NCI-H2227 (cell line): ENCODE measurements at regions not wholly inside any gene's neighbourhood (a gene's known extent, or its start where the extent isn't known, plus 50 kb on each side); places are given as distances from the start of the nearest gene placed in this dataset.
"Not testable (repeated sequence)": the region's sequence is repeated elsewhere in the genome, so short reads cannot be mapped to it uniquely, and the experiment has no call there.

Experiments
- DNase-seq: peaks from one replicate; lab custom pipeline; 2025; ENCODE audit not compliant: unreplicated experiment; lab: John Stamatoyannopoulos, UW

DNA sequence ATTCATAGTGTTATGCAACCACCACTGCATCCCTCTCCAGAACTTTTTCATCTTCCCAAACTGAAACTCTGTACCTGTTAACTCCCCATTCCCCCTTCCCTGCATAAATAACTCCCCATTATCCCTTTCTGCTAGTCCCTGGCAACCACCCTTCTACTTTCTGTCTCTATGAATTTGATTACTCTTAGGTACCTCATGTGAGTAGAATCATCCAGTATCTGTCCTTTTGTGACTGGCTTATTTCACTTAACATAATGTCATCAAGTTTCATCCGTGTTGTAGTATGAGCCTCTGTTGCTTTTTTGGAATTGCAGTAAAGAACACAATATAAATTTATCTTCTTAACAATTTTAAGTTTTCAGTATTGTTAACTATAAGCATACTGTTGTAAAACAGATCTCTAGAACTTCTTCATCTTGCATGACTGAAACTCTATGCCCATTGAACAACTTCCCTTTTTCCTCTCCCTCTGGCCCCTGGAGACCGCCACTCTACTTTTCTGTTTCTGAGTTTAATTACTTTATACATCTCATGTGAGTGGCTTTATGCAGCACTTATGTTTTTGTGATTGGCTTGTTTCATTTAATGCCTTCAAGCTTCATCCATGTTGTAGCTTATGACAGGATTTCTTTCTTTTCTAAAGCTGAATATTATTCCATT lies 87.3 kb upstream of the ABCC4 start:
- no peak for DNase-seq

DNA sequence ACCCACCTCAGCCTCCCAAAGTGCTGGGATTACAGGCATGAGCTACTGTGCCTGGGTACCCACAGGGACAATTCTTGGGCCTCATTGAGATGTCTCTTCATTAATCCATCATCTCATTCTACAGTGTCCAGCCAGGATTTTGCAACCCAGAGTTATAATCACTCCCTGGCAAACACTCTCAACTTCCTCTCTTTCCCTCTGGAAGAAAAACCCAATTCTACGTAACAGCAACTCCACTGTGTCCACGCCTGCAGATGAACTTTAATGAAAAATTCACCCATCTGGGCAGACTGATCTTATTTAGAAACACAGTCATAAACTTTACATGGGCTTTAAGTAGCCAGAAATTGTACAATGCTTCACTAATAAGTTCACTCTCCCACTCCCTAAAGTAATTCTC lies 90.1 kb upstream of the ABCC4 start:
- no peak for DNase-seq

DNA sequence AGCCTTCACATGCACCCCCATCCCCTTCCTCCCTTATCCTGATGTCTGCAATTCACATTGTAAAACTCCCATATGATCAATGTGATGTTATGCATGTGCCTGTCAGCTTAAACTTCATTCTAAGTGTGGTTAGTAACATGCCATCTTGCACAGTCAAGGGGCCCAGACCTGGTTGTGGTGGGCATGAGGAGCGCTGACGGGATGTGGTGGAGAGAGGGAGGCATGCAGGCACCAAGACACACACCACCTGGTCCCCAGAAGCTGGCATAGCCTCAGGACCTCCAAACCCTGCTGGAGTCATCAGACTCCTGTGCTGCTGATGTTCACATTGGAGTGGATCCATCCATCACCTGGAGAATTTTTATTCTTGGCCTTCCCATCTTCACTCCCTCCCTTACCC lies 90.5 kb upstream of the ABCC4 start:
- DNase-seq = no peak

DNA sequence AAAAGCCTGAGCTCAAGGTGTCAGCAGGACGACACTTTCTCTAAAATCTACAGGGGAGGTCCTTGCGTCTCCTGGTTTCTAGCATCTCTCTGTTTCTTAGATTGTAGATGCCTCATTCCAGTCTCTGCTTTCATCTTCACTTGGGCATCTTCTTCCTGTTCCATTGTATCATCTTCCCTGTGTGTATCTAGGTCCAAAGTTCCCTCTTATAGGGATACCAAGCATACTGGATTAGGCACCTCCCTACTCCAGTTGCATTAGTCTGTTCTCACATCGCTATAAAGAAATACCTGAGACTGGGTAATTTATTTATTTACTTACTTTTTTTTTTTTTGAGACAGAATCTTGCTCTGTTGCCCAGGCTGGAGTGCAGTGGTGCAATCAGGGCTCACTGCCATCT lies 91.3 kb upstream of the ABCC4 start:
- DNase-seq = no peak

DNA sequence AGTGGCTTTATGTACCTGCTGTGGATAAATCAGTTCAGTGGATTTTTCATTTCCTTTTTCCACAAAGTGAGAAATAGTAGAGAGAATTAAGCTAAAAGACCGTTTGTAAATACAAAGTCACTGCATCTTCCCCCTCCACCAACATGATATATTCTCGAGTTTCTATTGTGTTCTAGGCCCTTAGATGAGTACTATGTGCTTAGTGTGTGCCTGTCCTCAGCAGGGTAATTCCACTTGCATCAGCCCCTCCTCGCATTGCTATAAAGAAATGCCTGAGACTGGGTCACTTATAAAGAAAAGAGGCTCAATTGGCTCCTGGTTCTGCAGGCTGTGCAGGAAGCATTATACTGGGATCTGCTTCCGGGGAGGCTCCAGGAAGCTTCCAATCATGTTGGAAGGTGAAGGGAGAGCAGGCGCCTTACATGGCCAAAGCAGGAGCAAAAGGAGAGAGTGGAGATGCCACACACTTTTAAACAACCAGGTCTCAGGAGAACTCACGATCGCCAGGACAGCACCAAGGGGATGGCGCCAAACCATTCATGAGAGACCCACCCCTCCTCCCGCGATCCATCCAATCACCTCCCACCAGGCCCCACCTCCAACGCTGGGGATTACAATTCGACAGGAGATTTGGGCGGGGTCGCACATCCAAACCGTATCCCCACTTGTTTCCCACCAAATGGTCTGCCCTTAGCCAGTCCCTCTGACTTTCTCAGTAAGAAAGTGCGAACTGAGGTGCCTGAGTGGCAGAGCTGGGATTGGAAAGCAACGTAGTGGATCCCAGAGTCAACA lies 102.3 kb upstream of the ABCC4 start:
- DNase-seq = peak; percentile 68

DNA sequence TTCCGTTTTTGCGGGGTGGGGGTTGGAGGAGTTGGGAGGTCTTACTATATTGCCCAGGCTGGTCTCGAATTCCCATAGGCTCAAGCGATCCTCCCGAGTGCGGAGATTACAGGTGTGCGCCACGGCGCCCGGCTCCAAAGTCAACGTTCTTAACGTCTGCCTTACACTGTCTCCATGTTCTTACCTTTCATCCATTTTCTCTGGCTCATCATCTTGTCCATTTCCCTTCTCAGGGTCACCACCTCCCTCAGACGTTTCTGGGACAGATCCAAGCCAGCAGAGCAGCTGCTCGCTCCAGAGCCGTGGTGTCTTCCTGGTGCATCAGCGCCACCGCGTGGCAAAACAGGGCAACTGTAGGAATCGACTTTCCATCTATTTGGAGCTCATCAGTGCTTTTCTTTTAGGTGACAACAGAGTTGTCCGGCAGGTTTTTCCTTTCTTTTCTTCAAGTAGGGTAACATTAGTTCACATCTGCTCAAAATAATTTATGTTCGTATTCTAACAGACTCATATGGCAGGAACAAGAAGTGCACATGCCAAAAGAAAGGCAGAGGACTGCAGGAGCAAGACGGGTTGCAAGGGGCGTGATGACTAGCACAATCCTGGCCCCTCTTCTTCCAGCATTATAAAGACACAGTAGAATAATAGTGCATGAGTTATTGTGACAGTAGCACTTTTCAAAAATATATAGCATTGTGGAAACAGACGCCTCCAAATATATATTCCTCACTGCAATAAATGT lies 103.1 kb upstream of the ABCC4 start:
- peak; percentile 84 for DNase-seq

DNA sequence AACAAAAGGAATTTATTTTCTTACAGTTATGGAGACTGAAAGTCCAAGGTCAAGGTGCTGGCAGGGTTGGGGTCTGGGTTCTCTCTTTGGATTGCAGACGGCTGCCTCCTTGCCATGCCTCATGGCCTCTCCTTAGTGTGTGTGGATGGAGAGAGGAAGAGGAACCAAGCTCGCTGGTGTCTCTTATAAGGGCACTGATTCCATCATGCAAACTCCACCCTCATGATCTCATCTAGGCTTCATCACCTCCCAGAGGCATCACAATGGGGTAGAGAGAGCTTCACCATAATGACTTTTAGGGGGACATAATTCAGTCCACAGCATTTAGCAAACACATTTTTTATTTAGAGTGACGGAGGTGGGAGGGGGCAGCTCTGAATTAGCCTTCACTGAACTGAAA lies 104.9 kb upstream of the ABCC4 start:
- DNase-seq = no peak

DNA sequence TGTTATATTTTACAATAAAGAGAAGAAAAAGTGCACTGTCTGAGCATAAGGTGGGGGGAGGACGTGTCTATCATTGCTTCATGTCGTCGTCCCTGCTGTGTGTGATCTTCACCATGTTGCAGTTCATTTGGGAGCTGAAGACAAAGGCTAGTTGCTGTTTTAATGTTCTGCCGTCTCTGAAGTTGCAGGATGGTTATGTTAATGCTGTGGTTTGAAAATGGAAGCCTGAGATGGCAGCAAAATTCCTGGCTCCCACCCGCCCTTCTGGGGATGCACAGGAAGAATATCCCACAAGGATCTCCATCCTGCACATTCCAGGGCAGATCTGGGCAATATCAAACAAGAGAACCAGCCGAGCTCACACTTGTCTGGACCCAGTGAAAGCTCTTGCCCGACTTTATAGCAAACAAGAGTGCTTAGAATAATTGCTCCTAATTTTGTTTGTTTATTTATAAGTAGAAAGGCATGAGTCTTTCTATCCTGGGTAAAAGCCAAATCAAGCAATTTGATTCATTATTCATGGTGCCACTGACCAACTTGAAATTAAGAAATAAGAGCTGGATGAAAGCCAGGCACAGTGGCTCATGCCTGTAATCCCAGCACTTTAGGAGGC lies 110.3 kb upstream of the ABCC4 start:
- DNase-seq = no peak

DNA sequence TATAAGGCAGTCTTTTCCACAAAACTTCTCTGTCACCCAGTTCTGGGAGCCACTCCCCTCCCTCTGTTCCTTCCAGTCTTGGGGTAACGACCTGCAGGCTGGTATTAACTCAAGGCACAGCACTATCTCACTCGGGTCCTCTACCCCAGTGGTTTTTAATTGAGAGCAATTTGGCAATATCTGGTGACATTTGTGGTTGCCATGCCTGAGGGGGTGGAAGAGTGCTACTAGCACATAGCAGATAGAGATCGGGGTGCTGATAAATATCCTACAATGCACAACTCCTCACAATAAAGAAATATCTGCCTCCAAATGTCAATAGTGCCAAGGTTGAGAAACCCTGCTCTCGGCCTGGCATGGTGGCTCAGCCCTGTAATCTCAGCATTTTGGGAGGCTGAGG lies 117.7 kb upstream of the ABCC4 start:
- DNase-seq = no peak

DNA sequence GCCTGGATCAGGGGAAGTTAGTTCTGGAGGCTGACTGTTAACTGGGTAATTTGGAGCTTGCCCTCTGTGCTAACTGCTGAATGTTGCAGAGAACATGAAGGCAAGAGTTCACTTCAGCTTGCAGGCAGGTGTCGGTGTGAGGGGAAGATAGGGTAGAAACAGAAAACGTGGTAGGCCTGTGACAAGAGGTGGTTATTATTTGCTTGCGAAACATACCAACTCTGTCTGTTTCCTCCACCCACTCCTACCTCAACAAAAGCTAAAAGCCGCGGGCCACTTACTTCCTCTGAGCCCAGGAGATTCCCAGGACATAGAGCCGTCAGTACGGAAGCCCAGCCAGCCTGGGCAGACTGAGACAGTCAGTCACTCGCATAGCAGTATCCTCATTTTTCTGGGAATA lies 119.2 kb upstream of the ABCC4 start:
- DNase-seq = no peak

DNA sequence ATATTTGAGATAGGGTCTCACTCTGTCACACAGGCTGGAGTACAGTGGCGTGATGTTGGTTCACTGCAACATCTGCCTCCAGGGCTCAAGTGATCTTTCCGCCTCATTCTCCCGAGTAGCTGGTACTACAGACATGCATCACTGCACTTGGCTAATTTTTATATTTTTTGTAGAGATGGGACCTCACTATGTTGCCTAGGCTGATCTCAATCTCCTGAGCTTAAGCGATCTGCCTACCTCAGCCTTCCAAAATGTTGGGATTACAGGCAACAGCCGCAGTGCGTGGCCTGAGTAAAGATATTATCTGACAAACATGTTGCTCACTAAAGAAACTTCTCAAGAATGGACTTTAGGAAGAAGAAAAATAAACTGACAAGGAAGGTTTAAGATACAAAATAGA lies 125.4 kb upstream of the ABCC4 start:
- no peak for DNase-seq

DNA sequence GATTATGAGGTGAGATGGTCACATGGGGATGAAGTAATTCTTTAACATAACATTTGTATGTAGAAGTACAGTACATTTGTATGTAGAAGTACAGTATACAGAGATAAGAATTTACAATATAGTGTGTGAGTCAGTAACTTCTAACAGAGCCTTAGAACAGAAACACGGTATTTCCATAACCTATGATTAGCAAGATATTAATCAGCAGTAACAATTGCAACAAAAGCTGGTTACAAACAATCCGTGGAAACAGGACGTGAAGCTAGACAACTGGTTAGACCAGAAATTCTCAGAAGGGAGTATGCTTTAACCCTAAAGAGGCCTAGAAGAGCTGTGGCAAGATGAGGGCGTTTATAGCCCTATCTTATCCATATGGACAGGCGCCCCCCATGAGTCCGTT lies 122.0 kb upstream of the CLDN10 start:
- not testable (repeated sequence) for DNase-seq

DNA sequence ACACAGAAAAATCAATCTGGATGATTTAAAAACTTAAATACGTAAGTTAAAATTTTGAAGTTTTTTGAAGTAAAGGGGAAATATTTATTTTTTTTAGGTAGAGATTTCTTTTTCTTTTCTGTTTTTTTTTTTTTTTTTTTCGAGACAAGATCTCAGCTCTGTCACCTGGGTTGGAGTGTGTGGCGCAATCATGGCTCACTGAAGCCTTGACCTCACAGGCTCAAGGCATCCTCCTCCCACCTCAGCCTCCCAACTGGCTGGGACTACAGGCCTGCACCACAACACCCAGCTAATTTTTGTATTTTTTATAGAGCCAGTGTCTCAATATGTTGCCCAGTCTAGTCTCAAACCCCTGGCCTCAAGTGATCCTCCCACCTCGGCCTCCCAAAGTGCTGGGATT lies 120.4 kb upstream of the CLDN10 start:
- DNase-seq = no peak

DNA sequence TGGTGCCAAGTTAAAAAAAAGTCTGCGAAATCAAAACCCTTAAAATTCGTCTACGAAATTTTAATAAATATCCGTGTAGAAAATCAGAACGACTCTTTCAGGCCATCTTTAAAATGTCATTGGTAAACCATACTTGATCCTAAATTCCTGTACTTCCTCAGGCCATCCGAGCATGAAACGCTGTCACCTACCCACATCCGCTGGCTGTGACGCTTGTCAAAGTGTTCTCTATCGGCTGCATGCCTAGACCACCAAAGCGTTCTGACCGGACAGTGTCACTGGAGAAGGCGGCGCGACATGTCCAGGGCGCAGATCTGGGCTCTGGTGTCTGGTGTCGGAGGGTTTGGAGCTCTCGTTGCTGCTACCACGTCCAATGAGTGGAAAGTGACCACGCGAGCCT lies 119.0 kb upstream of the CLDN10 start:
- no peak for DNase-seq

DNA sequence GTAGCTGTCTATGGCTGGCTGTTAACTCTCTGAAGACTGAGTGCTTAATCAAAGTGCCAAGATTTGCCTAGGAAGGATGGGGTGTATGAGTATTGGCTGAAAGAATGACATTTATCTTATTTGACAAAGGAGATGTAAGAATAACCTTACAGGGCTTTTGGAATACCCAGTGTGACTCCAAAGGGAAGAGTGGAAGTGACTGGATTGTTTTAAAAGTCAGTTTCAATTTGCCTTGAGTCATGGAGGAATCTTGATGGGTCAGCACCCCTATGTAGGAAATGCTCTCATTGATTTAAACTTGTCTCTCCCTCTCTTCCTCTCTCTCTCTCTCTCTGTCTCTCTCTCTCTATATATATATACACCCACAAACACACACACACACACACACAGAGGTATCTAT lies 118.4 kb upstream of the CLDN10 start:
- DNase-seq = no peak

DNA sequence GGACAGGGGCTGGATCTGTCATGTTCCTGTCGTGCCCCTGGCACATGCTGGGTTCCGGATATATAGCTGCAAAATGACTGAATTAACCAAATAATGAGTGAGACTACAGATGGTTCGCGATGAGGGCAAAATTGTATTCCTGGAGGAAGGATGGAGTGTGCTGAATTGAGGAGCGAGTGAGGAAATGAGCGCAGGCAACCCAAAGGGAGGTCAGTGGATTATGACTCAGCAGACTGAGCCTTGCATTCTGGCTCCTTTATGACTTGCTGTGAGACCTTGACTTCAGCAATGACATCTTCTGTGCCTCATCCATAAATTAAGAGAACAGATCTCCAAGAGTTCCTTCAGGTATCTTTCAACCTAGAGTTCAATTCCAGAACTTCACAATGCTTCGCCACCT lies 115.0 kb upstream of the CLDN10 start:
- no peak for DNase-seq

DNA sequence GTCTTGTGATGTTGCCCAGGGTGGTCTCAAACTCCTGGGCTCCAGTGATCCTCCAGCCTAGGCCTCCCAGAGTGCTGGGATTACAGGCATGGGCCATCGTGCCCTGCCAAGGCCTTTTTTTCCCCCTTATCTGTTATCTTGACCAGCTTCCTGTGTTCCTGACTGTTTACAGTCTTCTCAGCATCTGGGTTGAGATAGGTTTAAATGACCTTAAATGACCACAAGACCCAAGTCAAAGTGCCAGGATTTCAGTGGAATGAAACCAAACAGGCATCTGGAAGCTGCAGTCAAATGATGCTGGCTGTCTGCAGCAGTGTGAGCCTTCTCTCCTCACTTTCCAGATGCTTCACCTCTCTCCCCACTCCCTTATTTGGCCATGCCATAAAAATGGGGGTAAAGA lies 114.2 kb upstream of the CLDN10 start:
- DNase-seq = no peak

DNA sequence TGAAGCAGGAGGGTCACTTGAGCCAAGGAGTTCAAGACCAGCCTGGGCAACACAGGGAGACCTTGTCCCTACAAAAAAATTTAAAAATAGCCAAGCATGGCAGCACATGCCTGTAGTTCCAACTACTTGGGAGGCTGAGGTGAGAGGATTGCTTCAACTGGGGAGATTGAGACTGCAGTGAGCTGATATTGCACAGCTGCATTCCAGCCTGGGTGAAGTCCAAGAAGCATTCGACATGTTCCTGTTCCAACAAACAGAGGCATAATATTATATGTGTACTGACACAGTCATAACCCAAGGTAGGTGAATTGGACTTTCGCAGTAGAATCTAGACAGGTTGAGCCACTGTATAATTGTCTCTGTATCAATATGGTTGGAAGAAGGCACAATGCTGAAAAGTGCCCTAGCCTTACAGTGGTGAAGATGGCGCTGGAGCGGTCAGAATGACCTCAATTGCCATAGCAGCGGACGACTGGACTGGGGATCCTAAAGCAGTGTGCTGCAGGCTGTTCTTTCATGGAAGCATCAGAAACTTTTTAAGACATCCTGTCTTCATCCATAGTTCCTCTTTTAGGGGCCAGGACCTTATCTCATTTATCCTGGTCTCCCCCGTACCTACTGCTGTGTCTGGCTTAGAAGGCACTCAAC lies 112.0 kb upstream of the CLDN10 start:
- no peak for DNase-seq

DNA sequence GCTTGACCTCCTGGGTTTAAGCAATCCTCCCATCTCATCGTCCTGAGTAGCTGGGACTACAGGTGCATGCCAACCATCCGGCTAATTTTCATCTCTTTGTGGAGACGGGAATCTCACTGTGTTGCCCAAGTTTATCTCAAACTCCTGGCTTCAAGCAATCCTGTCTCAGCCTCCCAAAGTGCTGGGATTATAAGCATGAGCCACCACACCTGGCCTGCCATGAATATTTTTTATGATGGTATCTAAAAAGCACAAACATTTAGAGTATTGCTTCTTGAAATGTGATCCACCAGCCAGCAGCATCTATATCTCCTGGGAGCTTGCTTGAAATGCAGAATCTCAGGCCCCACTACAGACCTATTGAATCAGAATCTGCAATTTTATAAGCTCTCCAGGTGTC lies 111.2 kb upstream of the CLDN10 start:
- no peak for DNase-seq

DNA sequence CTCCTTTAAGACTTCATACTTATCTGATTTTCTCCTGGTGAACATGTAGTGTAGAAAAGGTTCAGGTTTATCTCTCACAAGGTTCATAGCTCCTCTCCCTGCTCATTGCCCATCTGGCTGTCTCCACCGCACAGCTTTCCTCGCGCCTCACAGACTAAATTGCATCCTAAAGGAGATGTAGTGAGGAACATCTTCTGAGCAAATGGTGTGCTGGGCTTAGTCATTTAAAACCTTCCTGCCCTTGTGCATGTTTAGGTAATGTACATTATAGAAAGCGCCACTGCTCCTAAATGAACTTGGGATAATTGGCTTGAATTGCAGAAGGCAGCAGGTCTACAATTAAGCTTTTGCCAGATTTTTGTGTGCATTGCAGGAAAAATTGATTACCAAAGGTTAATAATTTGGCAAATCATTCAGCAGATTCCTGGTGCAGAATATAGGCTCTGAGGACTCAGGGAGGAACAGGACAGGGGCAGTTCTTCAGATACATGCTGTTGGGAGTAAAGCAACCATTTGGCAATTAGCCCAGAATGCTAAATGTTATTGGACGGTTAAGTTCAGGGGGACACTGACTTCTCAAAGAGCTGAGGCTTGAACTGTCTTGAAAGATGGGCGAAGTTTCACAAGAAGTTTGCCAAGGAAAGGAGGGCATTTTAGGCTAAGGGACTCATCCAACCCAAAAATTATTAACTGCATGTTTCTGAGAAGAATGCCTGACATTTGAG lies 108.4 kb upstream of the CLDN10 start:
- no peak for DNase-seq

DNA sequence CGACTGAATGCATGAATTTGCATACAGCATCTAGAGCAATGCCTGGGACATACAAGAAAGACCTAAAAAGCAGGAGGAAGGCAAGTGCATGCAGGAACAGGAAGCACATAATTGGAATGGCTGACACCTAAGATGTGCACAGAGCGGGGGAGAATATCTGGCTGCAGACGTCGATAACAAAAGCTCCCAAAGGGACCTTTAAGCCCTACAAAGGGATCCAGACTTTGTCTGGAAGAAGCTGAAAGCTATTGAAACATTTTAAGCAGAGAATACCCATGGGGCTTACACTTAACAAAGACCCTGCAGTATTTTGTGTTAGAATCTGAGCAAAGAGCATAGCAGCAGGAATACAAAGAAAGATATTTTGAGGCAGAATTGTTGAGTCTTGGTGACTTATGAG lies 107.4 kb upstream of the CLDN10 start:
- DNase-seq = no peak
